ENCODE measurements at regions not wholly inside any gene's neighbourhood (a gene's known extent, or its start where the extent isn't known, plus 50 kb on each side); places are given as distances from the start of the nearest gene placed in this dataset.

DNA sequence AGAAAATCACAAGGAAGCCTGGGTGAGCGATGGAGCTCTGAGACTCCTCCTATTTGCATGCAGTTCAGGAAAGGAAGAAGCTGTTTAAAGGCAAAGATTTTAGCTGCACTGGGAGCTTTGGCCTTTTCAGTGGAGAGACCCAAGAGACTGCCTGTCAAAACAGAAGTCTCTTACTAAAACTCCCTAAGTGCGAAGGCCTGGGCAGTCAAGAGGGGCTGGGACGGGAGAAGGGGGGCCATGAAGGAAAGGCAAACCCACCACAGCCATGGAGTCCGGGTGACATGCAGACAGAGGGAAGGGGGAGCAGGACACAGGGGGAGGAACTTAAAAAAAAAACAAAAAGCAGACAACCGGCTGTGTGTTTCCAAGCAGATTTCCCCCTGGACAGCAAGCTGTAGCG lies 537.6 kb upstream of the NOX3 start:
- H3K9me1 ChIP-seq (ENCODE audit: insufficient read depth, low read length) = no peaks in the 10 kb centered on the region
- no peak overlapping the region for H3K56ac ChIP-seq (ENCODE audit: extremely low read depth, insufficient read depth, low read length)
- H3K4me1 ChIP-seq (ENCODE audit: control insufficient read depth, insufficient read depth, low read length) = no peaks in the 10 kb centered on the region
- no peak overlapping the region for H2AK9ac ChIP-seq (replicated peaks; ENCODE audit: low read depth, low read length, poor library complexity)
- ATAC-seq (ENCODE audit: low read depth) (no peak), DNase-seq (no peak)
- intact Hi-C loops (cut with micrococcal nuclease) (no loop called here), in situ Hi-C loops (cut with MboI; ENCODE audit: low sequenced_read_pairs) (no loop called here), dilution Hi-C loops (cut with HindIII; ENCODE audit: low sequenced_read_pairs, unreplicated experiment) (no loop called here)
- no peaks in the 10 kb centered on the region for H3K27me3 ChIP-seq (ENCODE audit: control insufficient read depth, insufficient read depth, low read length)
- H3K4ac ChIP-seq (ENCODE audit: low read depth, low read length) = no peak overlapping the region
- H2AFZ ChIP-seq (replicated peaks; ENCODE audit: low read length, poor library complexity) = no peak overlapping the region
- no peak overlapping the region for H2BK5ac ChIP-seq (ENCODE audit: low read depth, low read length, poor library complexity, severe bottlenecking)
- no peaks in the 10 kb centered on the region for H3K9me3 ChIP-seq (ENCODE audit: control insufficient read depth, insufficient read depth, low read length)
- H4K20me1 ChIP-seq (ENCODE audit: insufficient read depth, low read length) = no peaks in the 10 kb centered on the region
- H3K4me2 ChIP-seq (ENCODE audit: low read depth, low read length) = no peak overlapping the region
- no peak overlapping the region for H4K91ac ChIP-seq (ENCODE audit: insufficient read depth, low read depth, low read length)
- no TSS peak for BruUV-seq (replicated peaks)
- no peak overlapping the region for H2BK120ac ChIP-seq (ENCODE audit: low read depth, low read length)
- no peak overlapping the region for H3K4me3 ChIP-seq (ENCODE audit: insufficient read depth, low read depth, low read length)
- H3K14ac ChIP-seq (replicated peaks; ENCODE audit: low read depth, low read length) = no peak overlapping the region
- H2AK5ac ChIP-seq (ENCODE audit: low read depth, low read length) = no peak overlapping the region
- no peak overlapping the region for H3K9ac ChIP-seq (ENCODE audit: low read depth, low read length)
- H3K27ac ChIP-seq (ENCODE audit: insufficient read depth, low read length) = no peak overlapping the region
- no peak overlapping the region for H3K18ac ChIP-seq (ENCODE audit: low read depth, low read length)
- no peaks in the 10 kb centered on the region for H3K36me3 ChIP-seq (ENCODE audit: control insufficient read depth, insufficient read depth, low read length)
- H3K79me1 ChIP-seq (ENCODE audit: low read depth in 1 of 2, low read length in 2 of 2) = no peaks in the 10 kb centered on the region
- POLR2A ChIA-PET (ENCODE audit: unreplicated experiment) = no interaction called here
- CTCF ChIA-PET = interaction anchor here (0.6 kb wide), 1 partner anchor 366 kb away, joined by 3 read pairs; no protein-coding TSS in a partner anchor
- H4K8ac ChIP-seq (ENCODE audit: low read depth in 2 of 2, low read length in 2 of 2) = no peak overlapping the region
- no peak overlapping the region for H4K5ac ChIP-seq (ENCODE audit: low read depth, low read length)
- TF ChIP-seq BHLHE40 (IDR thresholded peaks at IDR 0.05; ENCODE audit: low read depth, low read length) = no peak
- TF ChIP-seq CEBPB (IDR thresholded peaks at IDR 0.05; ENCODE audit: low read depth, low read length) = no peak
- no peak for TF ChIP-seq POLR2A (IDR thresholded peaks at IDR 0.05; ENCODE audit: low read depth, low read length)
- H3K23ac ChIP-seq (ENCODE audit: low read depth, low read length) = no peak overlapping the region
- H2BK20ac ChIP-seq (ENCODE audit: low read depth, low read length) = no peak overlapping the region
- WGBS, 2 experiments (ENCODE audit: extremely low coverage in 2 of 2, insufficient read length in 1 of 2) = no CpG with 5 or more reads among the region's 6 CpGs
- H2BK15ac ChIP-seq (ENCODE audit: low read depth, low read length) = no peak overlapping the region
